ENCODE measurements at regions not wholly inside any gene's neighbourhood (a gene's known extent, or its start where the extent isn't known, plus 50 kb on each side); places are given as distances from the start of the nearest gene placed in this dataset.

- TF ChIP-seq CTCF (IDR thresholded peaks at IDR 0.05; ENCODE audit: poor library complexity, severe bottlenecking) (no peak), POLR2AphosphoS5 (IDR thresholded peaks at IDR 0.05) (no peak), TAF1 (IDR thresholded peaks at IDR 0.05; ENCODE audit: low read depth) (no peak)
Observed at GRCh38 chr3:73697020-73697419, 72.3 kb upstream of the PDZRN3 start.
